Spinal cord (tissue), 9 donors: ENCODE measurements at regions not wholly inside any gene's neighbourhood (a gene's known extent, or its start where the extent isn't known, plus 50 kb on each side); places are given as distances from the start of the nearest gene placed in this dataset.
"Not testable (repeated sequence)": the region's sequence is repeated elsewhere in the genome, so short reads cannot be mapped to it uniquely, and the experiment has no call there.

Experiments used
- DNase-seq, 6 donors: peaks; one replicate each; pipeline versions ENCODE4 v3.0.0 to v3.0.0-alpha.2; 2013 to 2015; ENCODE audit warnings: low spot score in 6 of 6, low read depth in 4 of 6
- H3K27ac ChIP-seq: one replicate; pipeline ENCODE4 v1.5.1; 2013; ENCODE audit warnings: low read depth, low read length, control low read depth
- H3K27me3 ChIP-seq: one replicate; pipeline ENCODE4 v1.6.1; 2013; ENCODE audit warnings: low read length; ENCODE audit not compliant: control insufficient read depth, insufficient read depth
- H3K36me3 ChIP-seq: one replicate; pipeline ENCODE4 v1.6.1; 2013; ENCODE audit warnings: low read length; ENCODE audit not compliant: control insufficient read depth, insufficient read depth
- H3K4me1 ChIP-seq: one replicate; pipeline ENCODE4 v1.6.1; 2013; ENCODE audit warnings: low read length; ENCODE audit not compliant: control insufficient read depth, insufficient read depth
- H3K4me3 ChIP-seq: one replicate; pipeline ENCODE4 v1.5.1; 2013; ENCODE audit warnings: low read depth, low read length, control low read depth
- H3K9me3 ChIP-seq: one replicate; pipeline ENCODE4 v1.6.1; 2013; ENCODE audit warnings: low read length; ENCODE audit not compliant: control insufficient read depth, insufficient read depth
- WGBS: methylation state at CpG from one replicate; pipeline ENCODE4 v1.1.5; 2013; ENCODE audit warnings: missing lambda C conversion rate; ENCODE audit not compliant: insufficient coverage; 5-methylcytosine and 5-hydroxymethylcytosine counted together
- donor health status: healthy.

DNA sequence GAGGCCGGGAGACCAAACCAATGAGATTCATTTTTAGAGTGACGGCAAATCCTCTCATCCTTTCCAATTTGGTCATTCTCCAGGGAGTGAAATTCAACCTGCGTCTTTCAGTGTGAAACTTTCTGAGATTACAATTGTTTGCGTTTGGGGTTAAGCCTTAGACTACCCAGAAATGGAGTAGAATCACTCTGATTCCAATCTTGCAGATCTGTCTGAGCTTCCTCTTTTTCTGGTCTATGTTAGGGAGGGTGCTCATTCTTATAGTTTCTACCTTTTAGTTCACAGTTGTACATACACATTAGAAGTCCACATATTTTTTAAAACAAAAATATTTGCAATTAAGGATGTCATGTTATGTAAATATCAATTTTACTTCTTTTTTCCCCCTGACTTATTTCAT is 183.0 kb upstream of the PHACTR1 start:
- no peak overlapping the region for H3K27ac ChIP-seq
- no peaks in the 10 kb centered on the region for H3K4me1 ChIP-seq
- no peak overlapping the region for H3K4me3 ChIP-seq
- no peaks in the 10 kb centered on the region for H3K9me3 ChIP-seq
- WGBS = 82% methylated on average over 2 of the region's 4 CpGs
- no peaks in the 10 kb centered on the region for H3K36me3 ChIP-seq
- no peaks in the 10 kb centered on the region for H3K27me3 ChIP-seq
- DNase-seq = no peak

GRCh38 chr6:12534069-12534853 is 182.3 kb upstream of the PHACTR1 start:
- Histone ChIP-seq H3K9me3 (no peaks in the 10 kb centered on the region), H3K36me3 (no peaks in the 10 kb centered on the region), H3K27me3 (no peaks in the 10 kb centered on the region), H3K4me3 (no peak overlapping the region), H3K4me1 (no peaks in the 10 kb centered on the region), H3K27ac (no peak overlapping the region)
- DNase-seq = no peak
- 83% methylated on average over 1 of the region's 4 CpGs for WGBS

- no peaks in the 10 kb centered on the region for H3K36me3 ChIP-seq
- no peak overlapping the region for H3K27ac ChIP-seq
- H3K4me1 ChIP-seq = no peaks in the 10 kb centered on the region
- WGBS = 53% methylated on average over 3 of the region's 3 CpGs
- H3K27me3 ChIP-seq = no peaks in the 10 kb centered on the region
- H3K4me3 ChIP-seq = no peak overlapping the region
- no peaks in the 10 kb centered on the region for H3K9me3 ChIP-seq
- peak in 5 of 6 donors; percentile 7 to 93 (median 40) for DNase-seq
Observed at GRCh38 chr6:12535586-12536314, 180.8 kb upstream of the PHACTR1 start.

DNA sequence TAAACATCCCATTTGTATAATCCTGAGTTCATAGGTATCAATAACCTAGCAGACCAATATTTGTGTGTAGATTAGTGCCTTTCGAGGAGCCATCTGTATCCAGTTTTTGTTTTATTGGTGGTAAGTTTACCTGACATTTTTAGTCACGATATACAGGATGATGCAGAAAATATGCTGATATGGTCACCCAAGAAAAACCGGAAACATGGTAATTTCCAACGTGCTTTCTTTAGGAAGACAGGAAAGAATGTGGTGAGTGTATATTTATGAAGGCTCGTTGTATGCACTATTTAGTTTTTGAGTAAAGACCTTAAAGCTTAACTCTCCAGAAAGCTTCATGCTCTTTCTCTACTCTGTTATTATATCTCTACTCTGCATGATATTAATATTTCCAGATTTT is 180.2 kb upstream of the PHACTR1 start:
- no peaks in the 10 kb centered on the region for H3K27me3 ChIP-seq
- H3K9me3 ChIP-seq = no peaks in the 10 kb centered on the region
- no peak overlapping the region for H3K27ac ChIP-seq
- no peaks in the 10 kb centered on the region for H3K4me1 ChIP-seq
- WGBS = 67% methylated on average over 1 of the region's 5 CpGs
- DNase-seq = no peak
- H3K4me3 ChIP-seq = no peak overlapping the region
- no peaks in the 10 kb centered on the region for H3K36me3 ChIP-seq

GRCh38 chr6:12537389-12537788 is 179.2 kb upstream of the PHACTR1 start:
- Histone ChIP-seq H3K27me3 (no peaks in the 10 kb centered on the region), H3K9me3 (no peaks in the 10 kb centered on the region), H3K36me3 (no peaks in the 10 kb centered on the region), H3K4me3 (no peak overlapping the region), H3K4me1 (no peaks in the 10 kb centered on the region), H3K27ac (no peak overlapping the region)
- no peak for DNase-seq
- WGBS = no CpG with 5 or more reads among the region's 5 CpGs

DNA sequence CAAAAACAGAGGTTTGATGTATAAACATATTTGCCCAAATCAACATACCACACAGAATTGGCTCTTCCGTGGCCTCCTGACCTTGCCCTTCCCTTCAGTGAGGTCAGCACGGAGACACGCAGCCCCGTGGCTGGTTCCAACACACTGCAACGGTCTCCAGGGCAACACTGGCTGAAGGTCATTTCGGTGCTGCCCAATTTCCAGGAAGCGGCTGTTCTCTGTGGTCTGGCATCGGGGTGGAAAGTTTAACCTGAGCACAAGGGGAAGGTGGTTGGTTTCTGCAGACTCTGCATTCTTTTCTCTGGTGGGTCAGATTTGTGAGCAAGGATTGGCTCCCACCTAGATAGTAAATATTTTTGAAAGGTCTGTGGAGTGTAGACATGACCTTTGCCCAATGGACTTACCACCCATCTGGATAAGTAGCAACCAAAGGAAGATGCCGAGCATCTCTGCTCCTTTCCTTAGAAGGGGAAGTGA is 177.6 kb upstream of the PHACTR1 start:
- Histone ChIP-seq H3K4me1 (no peaks in the 10 kb centered on the region), H3K27ac (no peak overlapping the region), H3K4me3 (no peak overlapping the region), H3K27me3 (no peaks in the 10 kb centered on the region), H3K9me3 (no peaks in the 10 kb centered on the region), H3K36me3 (no peaks in the 10 kb centered on the region)
- 68% methylated on average over 8 of the region's 9 CpGs for WGBS
- DNase-seq = no peak

- not testable (repeated sequence) for H3K27ac ChIP-seq, H3K27me3 ChIP-seq, H3K4me1 ChIP-seq, H3K9me3 ChIP-seq, H3K4me3 ChIP-seq, H3K36me3 ChIP-seq, DNase-seq
- no CpG with 5 or more reads among the region's 4 CpGs for WGBS
Observed at GRCh38 chr6:12542319-12543115, 174.1 kb upstream of the PHACTR1 start.

DNA sequence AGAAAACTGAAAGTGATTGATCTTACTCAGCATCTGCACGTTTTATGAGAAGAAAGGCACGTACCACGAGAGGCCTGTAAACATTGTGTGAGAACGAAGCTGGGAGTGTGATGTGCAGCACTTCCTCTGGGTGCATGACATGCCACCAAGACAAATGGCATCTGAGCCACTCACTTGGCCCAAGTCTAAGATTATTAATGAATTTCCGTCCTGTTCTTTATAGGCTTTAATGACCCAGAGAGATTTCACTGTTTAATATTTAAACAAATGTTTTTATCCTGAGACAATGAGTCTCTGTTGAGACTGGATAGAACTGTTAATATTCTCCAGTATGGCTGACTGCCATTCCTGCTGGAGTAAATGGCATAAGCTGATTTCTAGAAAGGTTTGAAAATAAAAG is 172.6 kb upstream of the PHACTR1 start:
- Histone ChIP-seq H3K4me3 (no peak overlapping the region), H3K9me3 (no peaks in the 10 kb centered on the region), H3K4me1 (no peaks in the 10 kb centered on the region), H3K27ac (no peak overlapping the region), H3K27me3 (no peaks in the 10 kb centered on the region), H3K36me3 (no peaks in the 10 kb centered on the region)
- WGBS = 39% methylated on average over 4 of the region's 5 CpGs
- peak in 1 of 6 donors; percentile 38 for DNase-seq

DNA sequence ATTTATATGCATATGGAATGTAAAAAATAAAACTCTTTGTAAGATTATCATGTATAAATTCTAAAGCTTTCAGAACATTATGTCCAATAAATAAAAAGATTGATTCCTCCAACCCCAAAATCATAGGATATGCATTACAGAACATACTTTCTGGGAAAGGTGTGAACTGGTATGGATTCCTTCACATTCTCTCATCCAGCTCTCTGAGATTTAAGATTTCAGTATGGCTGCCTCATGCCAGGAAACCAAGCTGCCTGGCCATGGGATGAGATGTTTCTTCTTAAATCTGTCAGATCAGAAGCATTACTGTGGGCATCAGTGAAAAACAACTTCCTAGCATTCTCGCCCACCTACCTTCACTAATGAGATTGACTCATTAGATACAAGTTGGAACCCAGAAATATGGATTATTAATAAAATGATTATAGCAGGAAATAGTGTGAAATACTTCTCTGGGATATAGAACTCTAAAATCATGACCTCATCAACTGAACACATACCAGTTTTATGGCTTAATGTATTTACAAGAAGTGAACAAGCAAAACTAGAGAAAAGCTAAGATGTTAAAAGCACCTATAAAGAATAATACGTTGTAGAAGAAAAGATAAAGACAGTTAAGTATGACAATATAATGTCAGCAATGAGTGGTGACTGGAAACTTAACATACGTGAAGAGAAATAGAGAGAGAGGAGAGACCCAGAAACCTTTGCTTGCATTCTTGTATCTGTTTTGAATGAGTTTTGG is 171.6 kb upstream of the PHACTR1 start:
- Histone ChIP-seq H3K4me1 (no peaks in the 10 kb centered on the region), H3K27ac (no peak overlapping the region), H3K27me3 (no peaks in the 10 kb centered on the region), H3K4me3 (no peak overlapping the region), H3K36me3 (no peaks in the 10 kb centered on the region), H3K9me3 (no peaks in the 10 kb centered on the region)
- no CpG with 5 or more reads among the region's 3 CpGs for WGBS
- DNase-seq = peak in 1 of 6 donors; percentile 10
